CD4-positive, alpha-beta T cell treated with Interleukin-15 for 4 hours (primary cell): ENCODE measurements at regions not wholly inside any gene's neighbourhood (a gene's known extent, or its start where the extent isn't known, plus 50 kb on each side); places are given as distances from the start of the nearest gene placed in this dataset.

Experiments used
- DNase-seq: peaks from one replicate; pipeline ENCODE4 v3.0.0-alpha.2; 2020; ENCODE audit warnings: low spot score

DNA sequence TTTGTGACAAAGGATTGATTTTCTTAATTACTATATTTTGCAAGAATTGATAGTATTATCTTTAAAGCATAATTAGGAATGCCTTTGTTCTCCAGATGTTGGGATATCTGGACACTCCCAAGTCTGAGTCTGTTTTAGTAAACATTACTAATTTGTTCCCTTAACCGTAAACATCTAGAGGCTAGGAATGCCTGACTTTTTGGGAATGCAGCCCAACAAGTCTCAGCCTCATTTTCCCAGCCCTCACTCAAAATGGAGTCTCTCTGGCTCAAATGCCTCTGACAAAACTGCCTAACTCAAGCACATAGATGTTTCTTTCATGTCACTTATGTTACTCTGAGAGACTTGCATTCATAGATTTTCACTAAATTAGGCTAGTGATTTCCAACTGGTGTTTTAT, 297.0 kb upstream of the CLNK start:
- DNase-seq: no peak

DNA sequence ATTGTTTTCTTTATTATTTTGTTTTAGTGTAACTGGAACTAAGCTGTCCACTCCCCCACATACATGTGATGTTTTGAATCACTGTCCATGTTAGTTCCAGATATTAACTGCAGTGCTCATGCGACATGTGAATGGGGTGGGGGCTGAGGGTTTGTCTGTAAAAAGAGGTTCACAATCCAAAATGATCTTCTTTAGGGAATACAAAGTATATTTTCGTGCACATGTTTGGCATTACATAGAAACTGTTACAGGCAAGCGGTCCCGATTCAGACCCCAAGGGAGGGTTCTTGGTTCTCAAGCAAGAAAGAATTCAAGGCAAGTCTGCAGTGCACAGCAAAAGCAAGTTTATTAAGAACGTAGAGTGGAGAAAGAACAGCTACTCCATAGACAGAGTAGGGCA, 296.5 kb upstream of the CLNK start:
- no peak for DNase-seq

DNA sequence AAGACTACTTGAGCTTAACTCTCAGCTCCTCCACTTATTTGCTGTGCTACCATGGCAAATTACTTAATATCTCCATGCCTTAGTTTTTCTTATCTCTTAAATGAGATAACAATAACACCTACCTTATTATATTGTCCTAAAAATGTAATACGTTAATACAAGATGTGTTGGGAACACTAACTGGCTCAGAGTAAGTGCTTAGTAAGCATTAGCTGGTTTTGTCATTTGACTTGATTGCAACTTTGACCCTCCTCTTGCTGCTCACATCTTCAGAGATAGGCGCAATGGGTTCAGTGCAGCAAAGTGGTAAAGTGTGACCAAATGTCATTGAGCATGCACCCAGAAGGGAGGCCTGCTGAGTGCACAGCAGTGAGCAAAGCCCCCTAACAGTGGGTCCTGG, 294.5 kb upstream of the CLNK start:
- DNase-seq: no peak

DNA sequence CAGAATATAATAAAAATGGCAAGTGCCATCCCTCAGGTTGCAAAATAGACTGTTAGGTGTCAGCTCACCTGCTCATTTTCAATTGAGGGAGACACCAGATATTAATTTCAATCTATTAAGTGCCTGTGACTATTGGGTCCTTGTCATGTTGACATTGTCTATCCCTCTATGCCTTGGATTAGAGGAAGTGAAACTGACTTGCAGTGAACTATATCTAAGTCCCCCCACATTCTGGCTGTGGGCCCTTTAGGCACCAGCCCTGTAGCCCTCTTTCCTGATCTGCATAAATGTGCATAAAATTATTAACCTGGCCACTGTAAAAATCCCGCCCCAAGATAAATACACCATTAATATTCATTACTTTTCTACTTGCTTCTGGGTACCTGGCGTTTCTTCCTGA, 293.0 kb upstream of the CLNK start:
- DNase-seq: no peak

- no peak for DNase-seq
Observed at GRCh38 chr4:10974371-10974770, 289.8 kb upstream of the CLNK start.

- no peak for DNase-seq
Observed at GRCh38 chr4:10973686-10974085, 289.1 kb upstream of the CLNK start.

DNA sequence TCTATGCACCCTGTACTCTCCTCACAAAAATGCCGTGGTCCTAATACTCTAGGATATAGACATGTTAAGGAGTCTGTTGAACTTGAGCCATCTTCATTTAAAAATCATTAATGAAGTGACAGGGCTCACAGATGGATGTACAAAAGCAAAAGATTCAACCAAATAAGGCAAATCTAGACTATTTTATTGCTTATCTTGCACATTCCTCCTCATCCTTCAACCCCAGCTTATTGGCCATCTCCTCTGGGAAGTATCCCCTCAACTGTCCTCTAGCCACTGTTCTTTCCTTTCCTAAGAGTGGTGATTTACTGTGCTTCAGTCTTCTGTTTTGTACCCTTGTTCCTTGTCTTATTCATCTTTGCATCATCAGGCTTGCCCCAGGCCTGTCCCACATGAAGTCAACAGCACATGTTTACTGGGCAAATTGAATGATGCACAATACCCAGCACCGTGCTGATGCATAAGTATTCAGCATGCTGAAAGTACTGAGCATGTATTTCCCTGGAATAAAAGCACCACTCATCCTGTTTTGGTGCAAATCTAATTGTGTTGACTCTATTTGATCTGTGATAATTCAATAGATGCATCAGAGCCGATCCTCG, 287.3 kb upstream of the CLNK start:
- no peak for DNase-seq

DNA sequence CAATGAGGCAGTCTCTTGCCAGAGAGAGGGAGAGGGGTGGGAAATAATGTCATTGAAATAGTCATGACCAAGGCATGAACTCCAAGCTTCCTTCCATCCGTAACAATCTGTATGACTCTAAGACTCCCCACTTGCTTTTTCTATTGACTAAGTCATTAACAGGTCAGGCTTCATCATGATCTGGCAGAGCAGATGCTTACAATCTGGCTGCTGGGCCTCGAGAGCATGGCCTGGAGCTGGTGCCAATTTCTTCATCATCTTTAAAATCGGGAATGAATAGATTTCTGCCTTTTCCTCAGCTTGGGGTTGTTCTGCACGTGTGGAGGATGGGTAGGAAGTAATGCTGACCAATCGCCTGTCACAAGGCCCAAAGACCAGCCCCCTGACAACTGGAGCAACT, 280.6 kb upstream of the CLNK start:
- DNase-seq: no peak

DNA sequence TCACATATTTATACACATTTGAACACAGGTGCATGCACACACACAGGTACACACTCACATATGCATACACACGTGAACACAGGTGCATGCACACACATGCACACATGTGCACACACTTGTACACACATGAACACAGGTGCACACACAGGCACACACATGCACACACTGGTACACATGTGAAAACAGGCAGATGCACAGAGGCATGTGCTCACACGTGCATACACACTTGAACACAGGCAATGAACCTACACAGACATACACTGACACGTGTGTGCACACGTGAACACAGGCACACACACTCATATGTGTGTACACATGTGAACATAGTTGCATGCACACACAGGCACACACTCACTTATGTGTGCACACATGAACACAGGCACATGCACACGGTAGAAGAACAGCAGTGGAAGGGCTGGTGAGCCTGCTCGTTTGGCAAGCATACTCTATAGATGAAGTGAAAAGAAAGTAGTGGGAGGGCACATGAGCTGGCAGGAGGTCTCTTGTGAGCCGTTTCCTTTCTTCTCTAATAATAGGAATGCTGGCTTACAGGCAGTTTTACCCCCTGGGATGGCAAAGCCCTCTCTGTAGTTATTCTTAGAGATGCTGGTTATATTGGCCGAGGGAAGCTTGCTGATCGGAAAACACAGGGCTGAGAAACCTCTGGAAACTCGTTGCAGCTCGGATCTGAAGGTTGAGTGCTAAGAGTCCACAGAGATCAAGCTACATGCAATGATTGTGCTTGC, 279.6 kb upstream of the CLNK start:
- DNase-seq: no peak

DNA sequence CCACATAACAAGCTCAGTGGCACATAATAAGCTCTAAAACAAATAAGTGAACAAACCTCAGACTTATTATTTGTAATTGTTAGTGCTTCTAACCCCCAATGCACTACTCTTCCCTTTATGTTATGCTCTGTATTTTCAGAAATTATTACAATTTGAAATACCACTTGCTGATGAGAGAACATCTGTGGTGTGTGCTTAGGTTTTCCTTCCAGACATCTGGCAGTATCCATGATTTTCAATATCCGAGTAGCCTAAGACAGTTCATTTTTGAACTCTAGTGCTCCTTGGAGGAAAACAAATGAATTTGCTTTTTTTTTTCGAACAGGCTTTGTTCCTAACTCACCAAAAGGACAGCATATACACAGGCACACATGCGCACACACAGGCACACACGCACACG, 278.7 kb upstream of the CLNK start:
- no peak for DNase-seq

- DNase-seq: no peak
Observed at GRCh38 chr4:10962246-10962645, 277.7 kb upstream of the CLNK start.

- no peak for DNase-seq
Observed at GRCh38 chr4:10960389-10960788, 275.8 kb upstream of the CLNK start.

- no peak for DNase-seq
Observed at GRCh38 chr4:10959586-10959985, 275.0 kb upstream of the CLNK start.

DNA sequence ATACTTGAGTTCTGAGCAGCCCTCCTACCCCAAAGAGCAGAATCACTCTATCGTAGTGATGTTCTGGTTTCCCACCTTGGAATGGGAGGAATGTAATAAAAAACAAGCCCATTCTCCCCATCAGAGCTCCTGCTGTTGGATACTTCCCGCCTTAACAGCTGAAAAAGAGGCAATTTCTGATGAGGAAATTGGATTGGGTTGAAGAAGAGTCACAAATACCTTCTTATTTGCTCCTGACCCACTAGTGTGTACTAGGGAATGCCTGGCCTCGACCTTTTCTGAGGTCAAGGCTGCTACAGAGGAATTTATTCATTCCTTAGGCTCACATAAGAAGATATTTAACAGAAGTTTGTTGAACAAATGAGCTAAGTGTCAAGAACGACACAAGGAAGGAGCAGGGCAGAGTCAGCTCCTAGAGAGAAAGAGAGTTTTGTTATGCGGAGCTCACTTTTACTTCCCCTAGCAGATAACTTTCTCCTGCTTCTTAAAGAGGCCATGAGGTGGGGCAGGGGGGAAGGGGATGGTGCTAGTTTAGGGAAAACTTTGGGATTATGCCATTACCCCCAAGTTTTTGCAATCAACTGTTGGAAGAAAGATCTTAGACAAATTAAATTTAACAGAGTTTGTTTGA, 273.8 kb upstream of the CLNK start:
- DNase-seq: no peak

GRCh38 chr4:10951306-10951705, 266.7 kb upstream of the CLNK start:
- no peak for DNase-seq

DNA sequence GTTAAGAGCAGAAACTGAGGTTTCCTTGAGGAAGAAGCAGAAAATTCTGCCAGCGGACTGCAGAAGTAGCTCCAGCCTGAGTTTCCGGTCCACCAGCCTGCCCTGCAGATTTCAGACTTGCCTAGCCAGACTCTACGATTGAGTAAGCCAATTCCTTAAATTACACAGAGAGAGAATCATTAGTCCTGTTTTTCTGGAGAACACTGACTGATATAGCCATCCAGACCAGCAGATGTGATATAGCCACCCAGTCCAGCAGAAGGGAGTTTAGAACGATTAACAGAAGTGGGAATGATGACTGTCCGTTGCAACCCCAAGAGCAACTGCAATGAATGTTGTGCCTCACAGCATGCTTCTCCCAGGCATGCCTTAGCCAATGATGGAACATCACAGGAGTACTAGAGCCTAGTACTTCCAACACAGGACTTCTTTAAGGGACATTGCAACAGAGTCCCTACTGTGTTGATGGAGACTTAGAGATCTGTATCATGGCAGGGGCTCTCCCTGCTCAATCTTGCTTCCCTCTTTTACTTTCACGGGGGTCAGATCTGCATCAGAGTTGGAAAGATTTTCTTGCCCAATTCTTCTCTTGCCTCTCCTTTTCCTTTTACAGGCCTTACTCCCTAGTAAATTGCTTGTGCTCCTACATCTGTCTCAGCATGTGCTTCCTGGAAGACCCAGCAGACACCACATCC, 264.6 kb upstream of the CLNK start:
- no peak for DNase-seq

DNA sequence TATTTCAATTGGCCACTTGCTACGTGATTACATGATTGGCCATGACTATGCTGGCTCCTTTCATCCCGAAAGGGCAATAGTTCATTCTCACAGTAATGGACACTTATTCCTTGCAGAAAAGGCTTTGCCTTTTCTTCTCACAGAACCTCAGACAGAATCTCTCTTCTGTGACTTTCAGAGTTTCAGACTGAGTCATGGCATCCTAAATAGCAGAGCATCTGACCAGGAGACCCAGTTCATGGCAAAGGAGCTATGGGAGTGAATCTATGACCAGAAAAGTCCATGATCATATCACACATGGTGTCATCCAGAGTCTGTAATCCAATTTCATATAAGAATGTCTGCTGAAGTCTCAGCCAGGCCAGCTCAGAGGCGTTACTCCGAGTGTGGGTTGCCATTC, 263.3 kb upstream of the CLNK start:
- DNase-seq: no peak

DNA sequence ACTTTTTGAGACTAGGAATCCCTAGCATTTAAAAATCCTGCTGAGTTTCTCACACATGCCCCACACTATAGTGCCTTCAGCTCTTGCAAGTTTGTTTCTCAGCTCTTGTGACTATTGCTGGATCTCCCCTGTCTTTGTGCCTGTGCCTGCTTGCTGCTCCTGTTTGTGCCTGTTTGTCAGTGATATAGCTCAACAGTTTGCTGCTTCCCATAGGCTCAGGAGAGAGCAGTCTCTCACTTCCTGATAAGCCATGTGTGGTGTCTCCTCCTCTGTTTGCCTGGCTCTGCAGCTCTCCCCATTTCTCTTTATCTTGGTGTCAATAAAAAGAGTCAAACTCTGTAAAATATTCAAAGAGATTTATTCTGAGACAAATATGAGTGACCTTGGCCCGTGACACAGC, 259.8 kb upstream of the CLNK start:
- no peak for DNase-seq

DNA sequence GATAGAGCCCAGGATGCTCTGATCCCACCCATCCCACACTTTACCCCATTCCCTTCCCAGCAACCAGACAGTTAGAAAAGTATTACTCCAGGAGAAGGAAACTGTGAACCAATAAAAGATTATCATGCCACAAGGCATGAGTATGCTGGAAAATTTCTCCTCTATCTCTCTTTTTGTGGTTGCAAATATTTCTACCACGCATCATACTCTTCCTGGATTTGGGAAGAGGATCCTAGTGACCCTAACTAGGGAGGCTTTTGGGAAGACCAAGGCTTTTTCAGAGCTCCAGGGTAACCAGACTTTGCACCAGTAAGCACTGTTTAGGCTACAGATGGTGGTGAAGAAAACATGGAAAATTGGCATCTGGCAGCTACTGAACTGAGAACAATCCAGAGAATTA, 257.6 kb upstream of the CLNK start:
- DNase-seq: no peak

- DNase-seq: no peak
Observed at GRCh38 chr4:10929818-10930217, 245.2 kb upstream of the CLNK start.

DNA sequence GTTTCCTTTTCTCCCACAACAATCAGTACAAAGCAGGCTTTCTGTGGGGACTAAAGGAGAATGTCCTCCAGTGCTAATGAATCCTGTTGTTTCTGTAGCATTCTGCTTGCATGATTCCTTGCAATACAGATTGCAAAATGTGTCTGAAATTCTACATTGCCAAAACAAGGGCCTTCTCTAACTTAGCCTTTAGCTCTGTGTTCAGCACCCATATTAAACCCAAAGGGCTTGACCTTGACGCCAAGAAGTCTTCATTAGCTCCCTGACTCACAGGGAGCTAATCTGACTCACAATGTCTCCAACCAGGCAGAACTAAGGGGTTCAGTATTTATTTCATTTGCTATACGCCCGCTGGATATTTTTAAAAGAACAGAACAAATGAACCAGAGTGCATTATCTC, 241.4 kb upstream of the CLNK start:
- no peak for DNase-seq

DNA sequence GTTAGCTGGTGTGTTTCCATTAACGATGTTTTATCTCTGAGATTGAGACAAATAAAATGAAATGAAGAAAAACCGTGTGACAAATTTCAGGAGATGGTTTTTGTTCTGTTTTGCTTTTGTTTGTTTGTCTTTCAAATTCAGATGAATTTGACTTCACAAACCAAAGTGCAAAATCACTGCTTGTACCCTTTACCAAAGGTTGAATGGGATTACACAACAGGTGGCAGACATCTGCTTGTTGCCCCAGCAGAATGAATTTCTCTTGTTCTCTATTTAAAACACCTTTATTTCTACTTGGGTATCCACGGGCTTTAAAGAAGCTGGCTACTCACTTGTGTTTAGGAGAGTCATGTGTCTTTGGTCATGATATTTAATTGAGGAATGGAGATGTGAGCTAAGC, 239.7 kb upstream of the CLNK start:
- DNase-seq: no peak

DNA sequence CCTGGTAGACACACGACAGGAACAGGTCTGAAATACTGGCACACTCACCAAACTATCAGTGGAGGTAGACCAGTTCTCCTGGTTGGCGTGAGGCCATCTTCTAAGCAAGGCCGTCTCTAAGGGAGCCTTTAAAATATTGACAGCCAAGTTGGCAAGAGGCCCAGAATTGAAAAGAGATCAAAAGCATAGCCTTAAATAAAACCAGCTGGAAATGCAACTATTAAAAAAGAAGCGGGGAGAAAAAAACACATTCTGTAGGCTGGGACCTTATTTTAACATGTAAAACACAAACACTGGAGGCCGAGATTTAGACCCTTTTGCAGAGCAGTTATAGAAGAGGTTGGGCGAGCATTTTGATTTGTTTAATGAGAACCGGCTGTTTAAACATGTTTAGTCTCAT, 233.0 kb upstream of the CLNK start:
- no peak for DNase-seq
